ENCODE measurements at regions not wholly inside any gene's neighbourhood (a gene's known extent, or its start where the extent isn't known, plus 50 kb on each side); places are given as distances from the start of the nearest gene placed in this dataset.
"Not testable (repeated sequence)": the region's sequence is repeated elsewhere in the genome, so short reads cannot be mapped to it uniquely, and the experiment has no call there.

GRCh38 chr21:7948727-7949126 lies 2572.7 kb upstream of the TPTE start:
- peaks cover 98% of the 10 kb centered on the region for H3K36me3 Mint-ChIP-seq (ENCODE audit: low read depth)
- DNase-seq, H3K4me3 Mint-ChIP-seq, H3K27ac Mint-ChIP-seq, H3K9me3 Mint-ChIP-seq, H3K27me3 Mint-ChIP-seq, H3K4me1 Mint-ChIP-seq, ATAC-seq: not testable (repeated sequence)

GRCh38 chr21:7949882-7950281 lies 2571.5 kb upstream of the TPTE start:
- H3K4me1 Mint-ChIP-seq, H3K4me3 Mint-ChIP-seq, ATAC-seq, H3K9me3 Mint-ChIP-seq, H3K27me3 Mint-ChIP-seq, DNase-seq, H3K27ac Mint-ChIP-seq: not testable (repeated sequence)
- H3K36me3 Mint-ChIP-seq (ENCODE audit: low read depth) = peaks cover 100% of the 10 kb centered on the region

- peaks cover 100% of the 10 kb centered on the region for H3K36me3 Mint-ChIP-seq (ENCODE audit: low read depth)
- DNase-seq (no peak), ATAC-seq (no peak)
- H3K27me3 Mint-ChIP-seq = no peaks in the 10 kb centered on the region
- no peak overlapping the region for H3K4me3 Mint-ChIP-seq
- H3K27ac Mint-ChIP-seq = no peak overlapping the region
- no peaks in the 10 kb centered on the region for H3K9me3 Mint-ChIP-seq
- H3K4me1 Mint-ChIP-seq = no peaks in the 10 kb centered on the region
Observed at GRCh38 chr21:7951854-7952519, 2569.4 kb upstream of the TPTE start.

GRCh38 chr21:7952648-7953047 lies 2568.7 kb upstream of the TPTE start:
- no peaks in the 10 kb centered on the region for H3K9me3 Mint-ChIP-seq
- H3K36me3 Mint-ChIP-seq (ENCODE audit: low read depth) = peaks cover 100% of the 10 kb centered on the region
- H3K4me3 Mint-ChIP-seq = no peak overlapping the region
- DNase-seq (no peak), ATAC-seq (no peak)
- H3K4me1 Mint-ChIP-seq = no peaks in the 10 kb centered on the region
- H3K27me3 Mint-ChIP-seq = no peaks in the 10 kb centered on the region
- H3K27ac Mint-ChIP-seq = no peak overlapping the region

GRCh38 chr21:7953058-7953457 lies 2568.3 kb upstream of the TPTE start:
- Mint-ChIP-seq H3K27ac (no peak overlapping the region), H3K4me3 (no peak overlapping the region), H3K36me3 (ENCODE audit: low read depth) (peaks cover 99% of the 10 kb centered on the region), H3K27me3 (no peaks in the 10 kb centered on the region), H3K9me3 (no peaks in the 10 kb centered on the region), H3K4me1 (no peaks in the 10 kb centered on the region)
- DNase-seq = no peak
- ATAC-seq = no peak

GRCh38 chr21:7955358-7956073 lies 2565.9 kb upstream of the TPTE start:
- H3K27me3 Mint-ChIP-seq, H3K4me1 Mint-ChIP-seq, DNase-seq, H3K27ac Mint-ChIP-seq, ATAC-seq, H3K4me3 Mint-ChIP-seq: not testable (repeated sequence)
- peaks cover 76% of the 10 kb centered on the region for H3K36me3 Mint-ChIP-seq (ENCODE audit: low read depth)
- H3K9me3 Mint-ChIP-seq = peaks cover 17% of the 10 kb centered on the region

GRCh38 chr21:7956074-7956452 lies 2565.3 kb upstream of the TPTE start:
- Mint-ChIP-seq H3K9me3 (peaks cover 22% of the 10 kb centered on the region), H3K36me3 (ENCODE audit: low read depth) (peaks cover 70% of the 10 kb centered on the region)
- H3K27me3 Mint-ChIP-seq, H3K27ac Mint-ChIP-seq, DNase-seq, H3K4me1 Mint-ChIP-seq, H3K4me3 Mint-ChIP-seq: not testable (repeated sequence)
- ATAC-seq = peak; percentile 40

- not testable (repeated sequence) for DNase-seq, ATAC-seq, H3K27ac Mint-ChIP-seq, H3K4me3 Mint-ChIP-seq, H3K4me1 Mint-ChIP-seq, H3K27me3 Mint-ChIP-seq
- Mint-ChIP-seq H3K9me3 (peaks cover 33% of the 10 kb centered on the region), H3K36me3 (ENCODE audit: low read depth) (peaks cover 59% of the 10 kb centered on the region)
Observed at GRCh38 chr21:7956998-7957712, 2564.2 kb upstream of the TPTE start.

GRCh38 chr21:7957713-7958064 lies 2563.7 kb upstream of the TPTE start:
- ATAC-seq (no peak), DNase-seq (no peak)
- Mint-ChIP-seq H3K4me3 (no peak overlapping the region), H3K36me3 (ENCODE audit: low read depth) (peaks cover 54% of the 10 kb centered on the region), H3K9me3 (peaks cover 36% of the 10 kb centered on the region), H3K4me1 (no peaks in the 10 kb centered on the region), H3K27ac (no peak overlapping the region), H3K27me3 (no peaks in the 10 kb centered on the region)

Measured in activated naive CD8-positive, alpha-beta T cell treated with anti-CD3 and anti-CD28 coated beads, Interleukin-2, amount 50 U/mL, for 24 hours (primary cell).